ENCODE measurements at regions not wholly inside any gene's neighbourhood (a gene's known extent, or its start where the extent isn't known, plus 50 kb on each side); places are given as distances from the start of the nearest gene placed in this dataset.

- TF ChIP-seq CTCF (IDR thresholded peaks at IDR 0.05) (no peak), POLR2A (IDR thresholded peaks at IDR 0.05) (no peak)
Observed at GRCh38 chr10:90440870-90441269, 417.0 kb downstream of the HTR7 start.
